ENCODE measurements at regions not wholly inside any gene's neighbourhood (a gene's known extent, or its start where the extent isn't known, plus 50 kb on each side); places are given as distances from the start of the nearest gene placed in this dataset.

DNA sequence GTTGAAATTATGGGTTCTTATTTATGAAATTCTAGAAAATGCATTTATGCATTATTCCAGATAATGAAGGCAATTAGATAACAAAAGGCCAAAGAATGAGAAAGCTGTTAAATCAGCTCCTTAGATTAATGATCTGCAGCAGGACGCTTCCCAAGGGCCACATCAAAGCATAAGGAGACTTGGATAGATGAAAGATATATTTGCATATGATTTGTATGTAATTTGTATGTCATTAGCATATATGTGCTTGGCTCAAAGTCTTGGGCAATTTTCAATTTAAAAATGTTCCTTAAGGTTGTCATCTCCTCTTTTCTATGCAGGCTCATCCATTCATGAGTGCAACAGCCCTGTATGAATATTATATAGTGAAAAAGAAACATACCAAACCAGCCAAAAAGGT lies 126.8 kb upstream of the IRS2 start:
- Mint-ChIP-seq H3K36me3 (ENCODE audit: low read depth) (no peaks in the 10 kb centered on the region), H3K4me1 (no peaks in the 10 kb centered on the region), H3K9me3 (no peaks in the 10 kb centered on the region), H3K4me3 (no peak overlapping the region), H3K27ac (no peak overlapping the region), H3K27me3 (no peaks in the 10 kb centered on the region)
- no peak for DNase-seq
- ChIA-PET POLR2A (interaction anchor here (1.4 kb wide), 1 partner anchor 10 kb away, joined by 3 read pairs; no protein-coding TSS in a partner anchor), CTCF (no interaction called here)

DNA sequence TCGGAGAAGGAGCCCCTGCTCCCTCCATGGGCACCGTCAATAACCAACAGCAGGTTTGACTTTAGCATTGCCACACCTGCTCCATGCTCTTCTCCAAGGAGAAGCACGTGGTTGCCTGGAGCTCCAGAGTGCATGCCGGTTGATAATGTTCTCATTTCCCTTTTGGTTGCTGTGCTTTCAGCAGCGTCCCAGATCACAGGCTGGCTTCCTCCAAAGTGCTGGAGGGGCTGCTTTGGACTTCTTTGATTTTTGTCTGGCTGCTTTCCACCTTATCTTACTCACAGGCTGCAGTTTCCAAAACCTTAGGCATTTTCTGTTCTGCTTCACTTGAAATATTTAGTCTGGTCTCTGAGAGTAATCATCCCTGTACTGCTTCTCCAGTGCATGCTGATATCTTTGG lies 123.8 kb upstream of the IRS2 start:
- no peaks in the 10 kb centered on the region for H3K4me1 Mint-ChIP-seq
- no peak overlapping the region for H3K27ac Mint-ChIP-seq
- CTCF ChIA-PET: no interaction called here
- POLR2A ChIA-PET: no interaction called here
- no peak for DNase-seq
- H3K4me3 Mint-ChIP-seq: no peak overlapping the region
- H3K9me3 Mint-ChIP-seq: no peaks in the 10 kb centered on the region
- no peaks in the 10 kb centered on the region for H3K36me3 Mint-ChIP-seq (ENCODE audit: low read depth)
- H3K27me3 Mint-ChIP-seq: no peaks in the 10 kb centered on the region

DNA sequence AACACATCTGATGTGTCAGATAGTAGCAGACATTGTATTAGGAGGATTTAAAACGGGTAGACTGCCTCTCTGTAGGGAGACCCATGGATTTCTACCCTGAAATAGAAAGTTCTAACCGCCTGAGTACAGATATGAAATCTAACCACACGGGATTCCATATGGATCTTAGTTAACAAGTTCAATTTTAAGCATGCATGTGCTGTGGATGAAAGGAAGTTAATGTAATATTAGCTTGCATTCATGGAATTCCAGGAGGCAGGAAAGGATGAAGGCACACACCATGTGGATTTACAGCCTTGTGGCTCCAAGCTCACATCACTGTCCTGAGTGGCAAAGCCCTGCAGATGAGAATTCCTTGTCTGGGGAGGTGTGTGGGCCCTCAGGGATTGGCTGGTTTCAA lies 120.6 kb upstream of the IRS2 start:
- no peaks in the 10 kb centered on the region for H3K9me3 Mint-ChIP-seq
- ChIA-PET CTCF (no interaction called here), POLR2A (no interaction called here)
- H3K36me3 Mint-ChIP-seq (ENCODE audit: low read depth): no peaks in the 10 kb centered on the region
- H3K4me3 Mint-ChIP-seq: no peak overlapping the region
- H3K27me3 Mint-ChIP-seq: no peaks in the 10 kb centered on the region
- H3K4me1 Mint-ChIP-seq: no peaks in the 10 kb centered on the region
- no peak for DNase-seq
- H3K27ac Mint-ChIP-seq: no peak overlapping the region

- no peak overlapping the region for H3K4me3 Mint-ChIP-seq
- ChIA-PET POLR2A (no interaction called here), CTCF (no interaction called here)
- no peaks in the 10 kb centered on the region for H3K9me3 Mint-ChIP-seq
- no peaks in the 10 kb centered on the region for H3K36me3 Mint-ChIP-seq (ENCODE audit: low read depth)
- no peaks in the 10 kb centered on the region for H3K4me1 Mint-ChIP-seq
- DNase-seq: no peak
- no peak overlapping the region for H3K27ac Mint-ChIP-seq
- peaks cover 6% of the 10 kb centered on the region for H3K27me3 Mint-ChIP-seq
Observed at GRCh38 chr13:109904218-109904617, 117.8 kb upstream of the IRS2 start.

GRCh38 chr13:109900741-109901140 lies 114.4 kb upstream of the IRS2 start:
- H3K4me1 Mint-ChIP-seq: no peaks in the 10 kb centered on the region
- ChIA-PET CTCF (no interaction called here), POLR2A (no interaction called here)
- H3K36me3 Mint-ChIP-seq (ENCODE audit: low read depth): no peaks in the 10 kb centered on the region
- no peak overlapping the region for H3K27ac Mint-ChIP-seq
- no peaks in the 10 kb centered on the region for H3K9me3 Mint-ChIP-seq
- no peak for DNase-seq
- H3K4me3 Mint-ChIP-seq: no peak overlapping the region
- H3K27me3 Mint-ChIP-seq: peaks cover 10% of the 10 kb centered on the region

- no peaks in the 10 kb centered on the region for H3K9me3 Mint-ChIP-seq
- CTCF ChIA-PET: no interaction called here
- POLR2A ChIA-PET: no interaction called here
Observed at GRCh38 chr13:109900320-109900719, 113.9 kb upstream of the IRS2 start.

GRCh38 chr13:109899748-109900147 lies 113.4 kb upstream of the IRS2 start:
- no peak overlapping the region for H3K4me3 Mint-ChIP-seq
- CTCF ChIA-PET: no interaction called here
- POLR2A ChIA-PET: no interaction called here
- DNase-seq: no peak
- H3K27ac Mint-ChIP-seq: no peak overlapping the region
- H3K36me3 Mint-ChIP-seq (ENCODE audit: low read depth): no peaks in the 10 kb centered on the region
- no peaks in the 10 kb centered on the region for H3K4me1 Mint-ChIP-seq
- no peaks in the 10 kb centered on the region for H3K9me3 Mint-ChIP-seq
- peaks cover 10% of the 10 kb centered on the region for H3K27me3 Mint-ChIP-seq

More at GRCh38 chr13:109900320-109900719, 113.9 kb upstream of the IRS2 start:
- no peak overlapping the region for H3K27ac Mint-ChIP-seq
- H3K36me3 Mint-ChIP-seq (ENCODE audit: low read depth): no peaks in the 10 kb centered on the region
- no peak for DNase-seq
- H3K4me1 Mint-ChIP-seq: no peaks in the 10 kb centered on the region
- H3K27me3 Mint-ChIP-seq: peaks cover 10% of the 10 kb centered on the region
- H3K4me3 Mint-ChIP-seq: no peak overlapping the region

DNA sequence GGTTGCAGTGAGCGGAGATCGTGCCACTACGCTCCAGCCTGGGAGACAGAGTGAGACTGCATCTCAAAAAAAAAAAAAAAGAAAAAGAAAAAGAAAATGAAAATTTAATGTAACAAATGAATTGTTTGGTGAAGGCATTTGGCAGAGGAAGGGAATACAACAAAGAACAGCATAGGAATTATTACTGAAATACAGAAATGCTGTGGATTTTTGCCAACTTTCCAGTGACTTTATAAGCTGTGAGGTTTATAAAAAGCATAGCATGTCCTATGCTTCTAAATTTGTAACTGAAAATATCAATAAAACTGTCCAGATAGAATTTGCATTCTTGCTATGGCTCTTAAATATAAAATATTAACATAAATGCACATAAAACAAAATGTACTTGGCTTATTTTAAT lies 112.9 kb upstream of the IRS2 start:
- no peaks in the 10 kb centered on the region for H3K36me3 Mint-ChIP-seq (ENCODE audit: low read depth)
- ChIA-PET CTCF (no interaction called here), POLR2A (no interaction called here)
- H3K4me1 Mint-ChIP-seq: no peaks in the 10 kb centered on the region
- no peaks in the 10 kb centered on the region for H3K9me3 Mint-ChIP-seq
- H3K27me3 Mint-ChIP-seq: peaks cover 10% of the 10 kb centered on the region
- H3K4me3 Mint-ChIP-seq: no peak overlapping the region
- no peak overlapping the region for H3K27ac Mint-ChIP-seq
- no peak for DNase-seq

- POLR2A ChIA-PET: no interaction called here
Observed at GRCh38 chr13:109897988-109898624, 111.7 kb upstream of the IRS2 start.

DNA sequence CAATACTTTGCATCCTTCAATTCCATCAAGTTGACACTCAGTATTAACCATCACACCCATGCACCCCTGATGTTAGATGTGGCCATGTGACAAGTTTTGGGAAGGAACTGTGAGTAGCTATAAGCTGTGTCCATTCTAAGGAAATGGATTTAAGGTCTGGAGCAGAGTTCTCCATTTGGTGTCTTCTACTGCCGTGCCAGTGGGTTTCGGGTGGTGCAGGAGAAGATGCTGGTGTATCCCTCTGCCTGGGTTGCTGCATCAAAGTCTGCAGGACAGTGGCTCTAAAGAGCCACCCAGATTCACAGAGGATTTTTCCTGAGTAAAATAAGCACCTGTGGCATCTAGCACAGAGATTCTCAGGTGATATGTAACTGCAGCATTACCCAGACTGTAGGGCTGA lies 105.7 kb upstream of the IRS2 start:
- H3K27me3 Mint-ChIP-seq: peaks cover 3% of the 10 kb centered on the region
- no peak for DNase-seq
- no peaks in the 10 kb centered on the region for H3K4me1 Mint-ChIP-seq
- no peaks in the 10 kb centered on the region for H3K36me3 Mint-ChIP-seq (ENCODE audit: low read depth)
- ChIA-PET POLR2A (no interaction called here), CTCF (no interaction called here)
- H3K9me3 Mint-ChIP-seq: no peaks in the 10 kb centered on the region
- H3K27ac Mint-ChIP-seq: no peak overlapping the region
- no peak overlapping the region for H3K4me3 Mint-ChIP-seq

More at GRCh38 chr13:109897988-109898624, 111.7 kb upstream of the IRS2 start:
- Mint-ChIP-seq H3K36me3 (ENCODE audit: low read depth) (no peaks in the 10 kb centered on the region), H3K27ac (no peak overlapping the region), H3K4me1 (no peaks in the 10 kb centered on the region), H3K27me3 (peaks cover 10% of the 10 kb centered on the region), H3K4me3 (no peak overlapping the region), H3K9me3 (no peaks in the 10 kb centered on the region)
- no peak for DNase-seq
- CTCF ChIA-PET: no interaction called here

- H3K4me1 Mint-ChIP-seq: no peaks in the 10 kb centered on the region
Observed at GRCh38 chr13:109885235-109885634, 98.9 kb upstream of the IRS2 start.

GRCh38 chr13:109884462-109884861 lies 98.1 kb upstream of the IRS2 start:
- H3K4me3 Mint-ChIP-seq: no peak overlapping the region
- POLR2A ChIA-PET: no interaction called here
- H3K27ac Mint-ChIP-seq: no peak overlapping the region

More at GRCh38 chr13:109885235-109885634, 98.9 kb upstream of the IRS2 start:
- Mint-ChIP-seq H3K9me3 (no peaks in the 10 kb centered on the region), H3K27me3 (peaks cover 2% of the 10 kb centered on the region), H3K27ac (no peak overlapping the region), H3K4me3 (no peak overlapping the region), H3K36me3 (ENCODE audit: low read depth) (no peaks in the 10 kb centered on the region)
- DNase-seq: no peak
- CTCF ChIA-PET: no interaction called here
- POLR2A ChIA-PET: no interaction called here

GRCh38 chr13:109883181-109884180 lies 97.1 kb upstream of the IRS2 start:
- H3K27me3 Mint-ChIP-seq: peaks cover 2% of the 10 kb centered on the region
- no peak overlapping the region for H3K4me3 Mint-ChIP-seq
- ChIA-PET POLR2A (no interaction called here), CTCF (no interaction called here)
- no peak for DNase-seq
- no peaks in the 10 kb centered on the region for H3K9me3 Mint-ChIP-seq
- H3K27ac Mint-ChIP-seq: no peak overlapping the region
- H3K4me1 Mint-ChIP-seq: no peaks in the 10 kb centered on the region
- no peaks in the 10 kb centered on the region for H3K36me3 Mint-ChIP-seq (ENCODE audit: low read depth)

More at GRCh38 chr13:109884462-109884861, 98.1 kb upstream of the IRS2 start:
- CTCF ChIA-PET: no interaction called here
- Mint-ChIP-seq H3K9me3 (no peaks in the 10 kb centered on the region), H3K4me1 (no peaks in the 10 kb centered on the region), H3K36me3 (ENCODE audit: low read depth) (no peaks in the 10 kb centered on the region), H3K27me3 (peaks cover 2% of the 10 kb centered on the region)
- DNase-seq: no peak

Data from activated CD4-positive, alpha-beta memory T cell treated with anti-CD3 and anti-CD28 coated beads, Interleukin-2, amount 10 ng/mL, durations not matched to agents 7 days and 5 days (primary cell).